Left renal pelvis (tissue), 4 donors: ENCODE measurements at regions not wholly inside any gene's neighbourhood (a gene's known extent, or its start where the extent isn't known, plus 50 kb on each side); places are given as distances from the start of the nearest gene placed in this dataset.
"Not testable (repeated sequence)": the region's sequence is repeated elsewhere in the genome, so short reads cannot be mapped to it uniquely, and the experiment has no call there.

ENCODE experiments used
- DNase-seq, 4 donors: peaks; one replicate each; pipeline ENCODE4 v3.0.0-alpha.2; 2013; ENCODE audit warnings: low read depth in 4 of 4, low spot score in 3 of 4

- no peak for DNase-seq
Observed at GRCh38 chr4:100679926-100680325, 162.1 kb upstream of the EMCN start.

- no peak for DNase-seq
Observed at GRCh38 chr4:100674976-100675375, 157.2 kb upstream of the EMCN start.

GRCh38 chr4:100657187-100657586 is 139.4 kb upstream of the EMCN start:
- no peak for DNase-seq

- no peak for DNase-seq
Observed at GRCh38 chr4:100651499-100652175, 133.8 kb upstream of the EMCN start.

GRCh38 chr4:100649417-100649816 is 131.6 kb upstream of the EMCN start:
- no peak for DNase-seq

- no peak for DNase-seq
Observed at GRCh38 chr4:100644150-100644549, 126.3 kb upstream of the EMCN start.

- no peak for DNase-seq
Observed at GRCh38 chr4:100641336-100641735, 123.5 kb upstream of the EMCN start.

- DNase-seq = no peak
Observed at GRCh38 chr4:100635899-100636298, 118.1 kb upstream of the EMCN start.

GRCh38 chr4:100633269-100633668 is 115.4 kb upstream of the EMCN start:
- DNase-seq = no peak

GRCh38 chr4:100632163-100632562 is 114.3 kb upstream of the EMCN start:
- DNase-seq = no peak

GRCh38 chr4:100631281-100631968 is 113.6 kb upstream of the EMCN start:
- DNase-seq = no peak

GRCh38 chr4:100630341-100630740 is 112.5 kb upstream of the EMCN start:
- no peak for DNase-seq

- DNase-seq = no peak
Observed at GRCh38 chr4:100609810-100610209, 92.0 kb upstream of the EMCN start.

GRCh38 chr4:100608651-100609050 is 90.8 kb upstream of the EMCN start:
- DNase-seq = not testable (repeated sequence)

- no peak for DNase-seq
Observed at GRCh38 chr4:100605144-100605543, 87.3 kb upstream of the EMCN start.

- no peak for DNase-seq
Observed at GRCh38 chr4:100593935-100594334, 76.1 kb upstream of the EMCN start.

GRCh38 chr4:100591161-100591876 is 73.5 kb upstream of the EMCN start:
- DNase-seq = peak in 1 of 4 donors; percentile 18

GRCh38 chr4:100590325-100590724 is 72.5 kb upstream of the EMCN start:
- no peak for DNase-seq

GRCh38 chr4:100588076-100588475 is 70.3 kb upstream of the EMCN start:
- no peak for DNase-seq

GRCh38 chr4:100582146-100582545 is 64.3 kb upstream of the EMCN start:
- peak in 1 of 4 donors; percentile 42 for DNase-seq

- no peak for DNase-seq
Observed at GRCh38 chr4:100581337-100581736, 63.5 kb upstream of the EMCN start.

GRCh38 chr4:100576570-100576969 is 58.7 kb upstream of the EMCN start:
- no peak for DNase-seq
